SK-N-SH (cell line): ENCODE measurements at regions not wholly inside any gene's neighbourhood (a gene's known extent, or its start where the extent isn't known, plus 50 kb on each side); places are given as distances from the start of the nearest gene placed in this dataset.

ENCODE experiments used
- CTCF ChIA-PET: fragments of 300-600, 350-600 bp; formaldehyde crosslinking; extraction: SDS; loops from one replicate; lab custom pipeline; 2021; lab: Yijun Ruan, JAX
- POLR2A ChIA-PET: fragments of 350-600 bp; sonication (Branson Sonifier 250); formaldehyde crosslinking; extraction: SDS; loops from one replicate; lab custom pipeline; 2020; ENCODE audit warnings: antibody characterized with exemption, inconsistent platforms; lab: Yijun Ruan, JAX
- DNase-seq: peaks from one replicate; pipeline ENCODE4 v3.0.0; 2012
- H2AFZ ChIP-seq: fragments of 200-600 bp; sonication (generic); 2 replicates; pipeline ENCODE4 v1.8.1; 2016; ENCODE audit warnings: antibody characterized with exemption, mild to moderate bottlenecking, low read depth
- H3F3A ChIP-seq: fragments of 200-600 bp; sonication (generic); replicated peaks from 2 replicates; pipeline ENCODE3; 2016; ENCODE audit warnings: antibody characterized with exemption, mild to moderate bottlenecking; ENCODE audit not compliant: insufficient read depth
- H3K27ac ChIP-seq, 2 experiments: fragments of 200-500 bp in 1 of 2; fragments of 200-600 bp in 1 of 2; sonication (Bioruptor generic) in 1 of 2; sonication (generic), shearing (Covaris generic) in 1 of 2; 2 replicates each; pipeline versions ENCODE4 v1.5.1 to v1.6.1; 2014 to 2016; ENCODE audit warnings: low read depth in 2 of 2, inconsistent platforms in 1 of 2, low read length in 1 of 2, mild to moderate bottlenecking in 1 of 2, mixed read lengths in 1 of 2
- H3K27me3 ChIP-seq: fragments of 200-600 bp; sonication (generic), shearing (Covaris generic); 2 replicates; pipeline ENCODE4 v1.6.1; 2016; ENCODE audit warnings: mixed run types; ENCODE audit not compliant: insufficient read depth
- H3K36me3 ChIP-seq, 2 experiments: fragments of 200-500 bp in 1 of 2; fragments of 200-600 bp in 1 of 2; sonication (Bioruptor generic) in 1 of 2; sonication (generic) in 1 of 2; replicated peaks in 1 of 2; 2 replicates each; pipeline versions ENCODE3 to v1.5.1; 2014 to 2016; ENCODE audit warnings: low read length in 1 of 2, mild to moderate bottlenecking in 1 of 2; ENCODE audit not compliant: insufficient read depth in 2 of 2, control insufficient read depth in 1 of 2
- H3K4me1 ChIP-seq, 2 experiments: fragments of 200-500 bp in 1 of 2; fragments of 200-600 bp in 1 of 2; sonication (Bioruptor generic) in 1 of 2; sonication (generic), shearing (Covaris generic) in 1 of 2; 2 replicates each; pipeline versions ENCODE4 v1.5.1 to v1.6.1; 2014 to 2016; ENCODE audit warnings: low read depth in 1 of 2, low read length in 1 of 2, mixed run types in 1 of 2; ENCODE audit not compliant: insufficient read depth in 2 of 2, control insufficient read depth in 1 of 2
- H3K4me2 ChIP-seq: fragments of 200-600 bp; sonication (generic), shearing (Covaris generic); 2 replicates; pipeline ENCODE4 v1.6.1; 2017; ENCODE audit warnings: mixed run types
- H3K4me3 ChIP-seq, 2 experiments: fragments of 200-500 bp in 1 of 2; fragments of 200-600 bp in 1 of 2; sonication (Bioruptor generic) in 1 of 2; sonication (generic), shearing (Covaris generic) in 1 of 2; 2 replicates each; pipeline versions ENCODE4 v1.5.1 to v1.8.1; 2014 to 2016; ENCODE audit warnings: low read depth in 2 of 2, inconsistent platforms in 1 of 2, low read length in 1 of 2, mild to moderate bottlenecking in 1 of 2, mixed read lengths in 1 of 2, moderate library complexity in 1 of 2
- H3K79me2 ChIP-seq: fragments of 200-600 bp; sonication (generic); 2 replicates; pipeline ENCODE4 v1.8.1; 2017; ENCODE audit warnings: mild to moderate bottlenecking; ENCODE audit not compliant: insufficient read depth
- H3K9ac ChIP-seq: fragments of 200-600 bp; sonication (generic); 2 replicates; pipeline ENCODE4 v1.6.1; 2017; ENCODE audit warnings: mixed run types
- H3K9me2 ChIP-seq: fragments of 200-600 bp; sonication (generic); 2 replicates; pipeline ENCODE4 v1.6.1; 2017; ENCODE audit warnings: mixed run types
- H3K9me3 ChIP-seq: fragments of 200-600 bp; sonication (generic); 2 replicates; pipeline ENCODE4 v1.6.1; 2017; ENCODE audit warnings: mixed run types, mild to moderate bottlenecking, moderate library complexity
- H4K20me1 ChIP-seq: fragments of 200-600 bp; sonication (generic); 2 replicates; pipeline ENCODE4 v1.6.1; 2017; ENCODE audit warnings: mild to moderate bottlenecking, mixed run types; ENCODE audit not compliant: insufficient read depth
- CHD2 ChIP-seq: fragments of 150-350 bp; IDR thresholded peaks from 2 replicates; pipeline ENCODE4 v1.6.1; 2018; ENCODE audit warnings: low read length; ENCODE audit not compliant: partially characterized antibody
- CTCF ChIP-seq: fragments of 200-600 bp; sonication (generic); IDR thresholded peaks from 2 replicates; pipeline ENCODE4 v1.6.1; 2017; ENCODE audit warnings: antibody characterized with exemption, mild to moderate bottlenecking, moderate library complexity
- EZH2phosphoT487 ChIP-seq: fragments of 200-600 bp; sonication (generic); IDR thresholded peaks from 2 replicates; pipeline ENCODE4 v1.6.1; 2017; ENCODE audit warnings: low read depth, mixed run types, mild to moderate bottlenecking, antibody characterized with exemption, moderate library complexity, borderline replicate concordance
- FOSL2 ChIP-seq: IDR thresholded peaks from 2 replicates; pipeline ENCODE4 v1.4.0; 2012; ENCODE audit warnings: low read depth, mild to moderate bottlenecking, moderate library complexity, borderline replicate concordance
- FOXM1 ChIP-seq: IDR thresholded peaks from 2 replicates; pipeline ENCODE4 v1.4.0; 2012; ENCODE audit warnings: low read depth, mild to moderate bottlenecking
- GATA2 ChIP-seq: sonication (generic); formaldehyde crosslinking; IDR thresholded peaks from 2 replicates; pipeline ENCODE4 v1.5.0; 2020; ENCODE audit warnings: mild to moderate bottlenecking, missing genetic modification reagents
- MEF2A ChIP-seq: IDR thresholded peaks from 2 replicates; pipeline ENCODE4 v1.4.0; 2012; ENCODE audit warnings: low read depth, borderline replicate concordance
- MXI1 ChIP-seq: IDR thresholded peaks from 2 replicates; pipeline ENCODE4 v1.6.1; 2012; ENCODE audit warnings: mild to moderate bottlenecking, low read depth, low read length, improper control_type of control experiment
- POLR2AphosphoS5 ChIP-seq: IDR thresholded peaks from 2 replicates; pipeline ENCODE4 v1.6.1; 2012; ENCODE audit warnings: low read depth, low read length
- RXRA ChIP-seq: IDR thresholded peaks from 2 replicates; pipeline ENCODE4 v1.4.0; 2012; ENCODE audit warnings: low read depth, mild to moderate bottlenecking, borderline replicate concordance
- SIN3A ChIP-seq: IDR thresholded peaks from 2 replicates; pipeline ENCODE4 v1.6.1; 2012; ENCODE audit warnings: low read depth, mild to moderate bottlenecking, low read length, moderate library complexity, borderline replicate concordance
- TAF1 ChIP-seq: IDR thresholded peaks from 2 replicates; pipeline ENCODE4 v1.6.1; 2012; ENCODE audit warnings: low read depth, mild to moderate bottlenecking, low read length, moderate library complexity, borderline replicate concordance
- TCF12 ChIP-seq: IDR thresholded peaks from 2 replicates; pipeline ENCODE4 v1.4.0; 2012
- USF1 ChIP-seq: IDR thresholded peaks from 2 replicates; pipeline ENCODE4 v1.4.0; 2012; ENCODE audit warnings: low read depth, borderline replicate concordance
- ZBTB33 ChIP-seq: IDR thresholded peaks from 2 replicates; pipeline ENCODE4 v1.4.0; 2012; ENCODE audit warnings: low read depth, borderline replicate concordance
- WGBS: methylation state at CpG from one replicate; pipeline ENCODE4 v1.1.6; 2017; ENCODE audit warnings: low lambda C conversion rate; 5-methylcytosine and 5-hydroxymethylcytosine counted together
- TF ChIP-seq, protein P1 (sequence below): fragments of 150-350 bp; IDR thresholded peaks from 2 replicates; pipeline ENCODE4 v1.6.1; 2017; ENCODE audit warnings: antibody characterized with exemption, low read length, low read depth, borderline replicate concordance
- TF ChIP-seq, protein P2 (sequence below): IDR thresholded peaks from 2 replicates; pipeline ENCODE4 v1.6.1; 2012; ENCODE audit warnings: mild to moderate bottlenecking, low read depth, low read length, moderate library complexity

DNA sequence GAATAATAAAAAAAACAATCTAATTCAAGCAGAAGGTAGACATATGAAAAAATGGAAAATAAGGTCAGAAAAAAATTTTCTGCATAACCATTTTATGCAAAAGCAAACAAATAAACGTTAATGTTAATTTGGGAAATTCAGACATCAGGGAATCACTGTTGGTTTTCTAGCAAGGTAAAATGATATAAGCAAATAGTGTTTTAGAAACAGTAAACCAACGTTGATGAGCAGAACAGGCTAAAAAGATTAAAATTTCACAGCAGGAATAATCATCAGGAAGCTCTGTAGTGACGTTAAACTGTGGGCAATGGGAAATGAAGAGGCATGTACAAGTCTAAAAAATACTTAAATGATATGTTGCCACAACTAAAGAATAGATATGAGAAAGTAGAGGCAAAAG, 54.5 kb upstream of the HMGCLL1 start:
- Histone ChIP-seq H3K79me2 (no peaks in the 10 kb centered on the region), H3K36me3 (no peaks in the 10 kb centered on the region), H3K9ac (no peak overlapping the region), H3F3A (no peaks in the 10 kb centered on the region), H4K20me1 (no peaks in the 10 kb centered on the region), H3K9me2 (no peaks in the 10 kb centered on the region), H2AFZ (no peak overlapping the region), H3K27ac (no peak overlapping the region), H3K4me2 (no peak overlapping the region), H3K9me3 (no peaks in the 10 kb centered on the region), H3K4me3 (no peak overlapping the region), H3K27me3 (no peaks in the 10 kb centered on the region), H3K4me1 (no peaks in the 10 kb centered on the region)
- CTCF ChIA-PET: no interaction called here
- TF ChIP-seq FOSL2 (no peak), USF1 (no peak), ZBTB33 (no peak), CTCF (no peak), SIN3A (no peak), GATA2 (no peak), FOXM1 (no peak), RXRA (no peak), CHD2 (no peak), MEF2A (no peak)
- TF ChIP-seq, protein P1, sequence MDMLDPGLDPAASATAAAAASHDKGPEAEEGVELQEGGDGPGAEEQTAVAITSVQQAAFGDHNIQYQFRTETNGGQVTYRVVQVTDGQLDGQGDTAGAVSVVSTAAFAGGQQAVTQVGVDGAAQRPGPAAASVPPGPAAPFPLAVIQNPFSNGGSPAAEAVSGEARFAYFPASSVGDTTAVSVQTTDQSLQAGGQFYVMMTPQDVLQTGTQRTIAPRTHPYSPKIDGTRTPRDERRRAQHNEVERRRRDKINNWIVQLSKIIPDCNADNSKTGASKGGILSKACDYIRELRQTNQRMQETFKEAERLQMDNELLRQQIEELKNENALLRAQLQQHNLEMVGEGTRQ: no peak
- WGBS: 37% methylated on average over 3 of the region's 3 CpGs
- DNase-seq: no peak
- POLR2A ChIA-PET: no interaction called here

DNA sequence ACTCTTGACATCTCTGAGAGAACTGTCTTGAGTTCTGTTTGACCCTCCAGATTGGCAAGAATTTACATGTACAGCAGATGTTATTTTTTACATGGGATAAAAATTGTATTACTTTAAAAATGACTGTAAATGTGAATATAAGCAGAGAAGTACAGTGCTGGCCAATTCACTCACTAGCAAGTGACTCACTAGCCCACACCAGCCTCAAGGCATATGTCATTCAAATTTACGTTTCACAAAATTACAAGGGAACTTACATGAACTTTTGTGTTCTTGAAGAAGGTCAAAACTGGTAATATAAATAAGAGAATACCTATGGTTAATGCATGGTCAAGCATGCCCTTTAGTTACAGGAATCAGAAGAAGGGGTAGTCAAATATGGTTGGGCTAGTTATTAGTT, 54.0 kb upstream of the HMGCLL1 start:
- Histone ChIP-seq H3K27ac (no peak overlapping the region), H3K9ac (no peak overlapping the region), H2AFZ (no peak overlapping the region), H3K4me3 (no peak overlapping the region), H3K9me3 (no peaks in the 10 kb centered on the region), H3K4me2 (no peak overlapping the region), H3K27me3 (no peaks in the 10 kb centered on the region), H3K36me3 (no peaks in the 10 kb centered on the region), H3K4me1 (no peaks in the 10 kb centered on the region), H4K20me1 (no peaks in the 10 kb centered on the region), H3K79me2 (no peaks in the 10 kb centered on the region), H3F3A (no peaks in the 10 kb centered on the region), H3K9me2 (no peaks in the 10 kb centered on the region)
- ChIA-PET CTCF (interaction anchor here (1.2 kb wide), 1 partner anchor 16 kb away, joined by 5 read pairs; no protein-coding TSS in a partner anchor), POLR2A (no interaction called here)
- WGBS: 19% methylated on average over 1 of the region's 1 CpG
- no peak for DNase-seq
- TF ChIP-seq MXI1: no peak
- TF ChIP-seq GATA2: no peak
- TF ChIP-seq, protein P2, sequence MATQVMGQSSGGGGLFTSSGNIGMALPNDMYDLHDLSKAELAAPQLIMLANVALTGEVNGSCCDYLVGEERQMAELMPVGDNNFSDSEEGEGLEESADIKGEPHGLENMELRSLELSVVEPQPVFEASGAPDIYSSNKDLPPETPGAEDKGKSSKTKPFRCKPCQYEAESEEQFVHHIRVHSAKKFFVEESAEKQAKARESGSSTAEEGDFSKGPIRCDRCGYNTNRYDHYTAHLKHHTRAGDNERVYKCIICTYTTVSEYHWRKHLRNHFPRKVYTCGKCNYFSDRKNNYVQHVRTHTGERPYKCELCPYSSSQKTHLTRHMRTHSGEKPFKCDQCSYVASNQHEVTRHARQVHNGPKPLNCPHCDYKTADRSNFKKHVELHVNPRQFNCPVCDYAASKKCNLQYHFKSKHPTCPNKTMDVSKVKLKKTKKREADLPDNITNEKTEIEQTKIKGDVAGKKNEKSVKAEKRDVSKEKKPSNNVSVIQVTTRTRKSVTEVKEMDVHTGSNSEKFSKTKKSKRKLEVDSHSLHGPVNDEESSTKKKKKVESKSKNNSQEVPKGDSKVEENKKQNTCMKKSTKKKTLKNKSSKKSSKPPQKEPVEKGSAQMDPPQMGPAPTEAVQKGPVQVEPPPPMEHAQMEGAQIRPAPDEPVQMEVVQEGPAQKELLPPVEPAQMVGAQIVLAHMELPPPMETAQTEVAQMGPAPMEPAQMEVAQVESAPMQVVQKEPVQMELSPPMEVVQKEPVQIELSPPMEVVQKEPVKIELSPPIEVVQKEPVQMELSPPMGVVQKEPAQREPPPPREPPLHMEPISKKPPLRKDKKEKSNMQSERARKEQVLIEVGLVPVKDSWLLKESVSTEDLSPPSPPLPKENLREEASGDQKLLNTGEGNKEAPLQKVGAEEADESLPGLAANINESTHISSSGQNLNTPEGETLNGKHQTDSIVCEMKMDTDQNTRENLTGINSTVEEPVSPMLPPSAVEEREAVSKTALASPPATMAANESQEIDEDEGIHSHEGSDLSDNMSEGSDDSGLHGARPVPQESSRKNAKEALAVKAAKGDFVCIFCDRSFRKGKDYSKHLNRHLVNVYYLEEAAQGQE: no peak
- no peak for TF ChIP-seq TCF12
- TF ChIP-seq POLR2AphosphoS5: no peak
- TF ChIP-seq TAF1: no peak
- no peak for TF ChIP-seq ZBTB33
- no peak for TF ChIP-seq EZH2phosphoT487
